ENCODE measurements at regions not wholly inside any gene's neighbourhood (a gene's known extent, or its start where the extent isn't known, plus 50 kb on each side); places are given as distances from the start of the nearest gene placed in this dataset. TPM values are rescaled to one million over a fixed set of nuclear protein-coding genes. Genes with fewer than 3 reads are reported as not detected.
"Not testable (repeated sequence)": the region's sequence is repeated elsewhere in the genome, so short reads cannot be mapped to it uniquely, and the experiment has no call there.

GRCh38 chr9:65223986-65224385 lies 61.0 kb downstream of the FOXD4L5 start:
- H3K4me1 ChIP-seq; H3K4me3 ChIP-seq; DNase-seq; H3K9me3 ChIP-seq; H3K36me3 ChIP-seq; H3K27me3 ChIP-seq; intact Hi-C loops (cut with DNase I; ENCODE audit: low total_unique reads); H3K27ac ChIP-seq: not testable (repeated sequence)

DNA sequence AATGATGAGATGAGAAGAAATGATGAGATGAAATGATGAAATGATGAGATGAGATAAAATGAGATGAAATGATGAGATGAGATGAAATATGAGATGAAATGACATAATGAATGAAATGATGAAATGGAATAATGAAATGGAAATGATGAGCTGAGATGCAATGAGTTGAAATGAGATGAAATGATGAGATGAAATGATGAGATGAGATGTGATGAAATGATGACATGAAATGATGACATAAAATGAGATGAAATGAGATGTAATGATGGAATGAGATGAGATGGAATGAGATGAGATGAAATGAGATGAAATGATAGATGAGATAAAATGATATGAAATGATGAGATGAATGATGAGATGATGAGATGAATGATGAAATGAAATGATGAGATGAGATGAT lies 76.2 kb downstream of the FOXD4L5 start:
- H3K27me3 ChIP-seq; DNase-seq; intact Hi-C loops (cut with DNase I; ENCODE audit: low total_unique reads); H3K9me3 ChIP-seq; H3K27ac ChIP-seq; H3K4me3 ChIP-seq; H3K36me3 ChIP-seq; H3K4me1 ChIP-seq: not testable (repeated sequence)

- intact Hi-C loops (cut with DNase I; ENCODE audit: low total_unique reads); H3K9me3 ChIP-seq; DNase-seq; H3K4me1 ChIP-seq; H3K27ac ChIP-seq; H3K4me3 ChIP-seq; H3K36me3 ChIP-seq; H3K27me3 ChIP-seq: not testable (repeated sequence)
Measured at GRCh38 chr9:65207273-65207672, 77.7 kb downstream of the FOXD4L5 start.

DNA sequence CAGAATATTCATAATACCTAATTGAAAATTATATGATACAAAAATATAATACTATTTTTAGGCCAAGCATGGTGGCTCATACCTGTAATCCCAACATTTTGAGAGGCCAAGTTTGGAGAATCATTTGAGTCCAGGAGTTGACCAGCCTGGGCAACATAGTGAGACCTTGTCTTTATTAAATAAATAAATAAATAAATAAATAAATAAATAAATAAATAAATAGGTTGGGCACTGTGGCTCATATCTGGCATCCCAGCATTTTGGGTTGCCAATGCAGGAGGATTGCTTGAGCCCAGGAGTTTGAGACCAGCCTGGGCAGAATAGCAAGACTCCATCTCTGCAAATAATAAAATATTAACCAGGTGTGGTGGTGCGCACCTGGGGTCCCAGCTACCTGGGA lies 79.2 kb downstream of the FOXD4L5 start:
- H3K27ac ChIP-seq; H3K27me3 ChIP-seq; H3K36me3 ChIP-seq; H3K9me3 ChIP-seq; H3K4me1 ChIP-seq; DNase-seq; H3K4me3 ChIP-seq; intact Hi-C loops (cut with DNase I; ENCODE audit: low total_unique reads): not testable (repeated sequence)

DNA sequence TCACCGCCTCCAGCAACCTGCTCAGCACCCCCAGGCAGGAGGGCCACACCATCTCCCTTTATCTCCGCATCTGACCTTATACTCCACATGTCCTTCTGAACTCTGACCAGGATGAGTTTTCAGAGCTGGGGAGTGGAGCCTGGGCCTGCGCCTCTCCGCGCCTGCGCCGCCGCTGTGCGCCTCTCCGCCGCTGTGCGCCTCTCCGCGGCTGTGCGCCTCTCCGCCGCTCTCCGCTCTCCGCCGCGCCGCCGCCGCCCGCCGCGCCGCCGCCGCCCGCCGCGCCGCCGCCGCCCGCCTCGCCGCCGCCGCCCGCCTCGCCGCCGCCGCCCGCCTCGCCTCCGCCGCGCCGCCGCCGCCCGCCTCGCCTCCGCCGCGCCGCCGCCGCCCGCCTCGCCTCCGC lies 89.2 kb downstream of the FOXD4L5 start:
- H3K36me3 ChIP-seq; H3K27me3 ChIP-seq; intact Hi-C loops (cut with DNase I; ENCODE audit: low total_unique reads); H3K9me3 ChIP-seq; H3K4me1 ChIP-seq; H3K27ac ChIP-seq; DNase-seq; H3K4me3 ChIP-seq: not testable (repeated sequence)

DNA sequence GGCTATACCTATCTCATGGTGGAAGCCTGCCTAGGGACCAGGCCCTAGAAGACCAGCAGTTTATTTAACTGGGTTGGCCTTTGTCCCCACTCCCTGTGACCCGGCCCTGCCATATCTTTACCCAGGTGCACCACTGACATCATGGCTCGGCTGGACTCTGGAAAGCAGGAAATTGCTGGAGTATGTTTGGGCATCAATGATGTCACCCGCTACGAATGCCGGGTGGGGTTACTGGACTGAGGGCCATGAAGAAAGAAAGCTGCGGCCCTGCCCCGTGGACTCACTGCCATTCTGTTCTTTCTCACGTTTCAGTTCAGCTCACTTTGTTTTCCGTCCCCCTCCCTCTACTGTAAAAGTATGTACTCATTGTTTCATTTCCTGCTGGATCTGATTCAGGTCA lies 129.1 kb downstream of the FOXD4L5 start:
- H3K27ac ChIP-seq; H3K9me3 ChIP-seq; H3K36me3 ChIP-seq; H3K27me3 ChIP-seq; intact Hi-C loops (cut with DNase I; ENCODE audit: low total_unique reads); H3K4me3 ChIP-seq; H3K4me1 ChIP-seq: not testable (repeated sequence)
- DNase-seq: peak in 1 of 2 donors; percentile 13

Small RNAs in the stretch of these regions (small RNA-seq; reads per million reads assigned to genes)
- not detected for gene AL512605.2
